ENCODE measurements at regions not wholly inside any gene's neighbourhood (a gene's known extent, or its start where the extent isn't known, plus 50 kb on each side); places are given as distances from the start of the nearest gene placed in this dataset.

- TF ChIP-seq POLR2A (IDR thresholded peaks at IDR 0.05; ENCODE audit: low read depth, low read length) (no peak), POLR2AphosphoS5 (IDR thresholded peaks at IDR 0.05; ENCODE audit: low read depth, low read length) (no peak), TAF1 (IDR thresholded peaks at IDR 0.05; ENCODE audit: low read depth, low read length) (no peak), PAX5 (IDR thresholded peaks at IDR 0.05; ENCODE audit: insufficient read depth, low read length, severe bottlenecking) (no peak), SPI1 (IDR thresholded peaks at IDR 0.05; ENCODE audit: low read depth, low read length) (no peak), POU2F2 (IDR thresholded peaks at IDR 0.05; ENCODE audit: low read depth, low read length) (no peak)
These were observed 104.1 kb upstream of the TRIB2 start for GRCh38 chr2:12612671-12613070.
